Skin epidermis (tissue), 12 donors: ENCODE measurements at regions not wholly inside any gene's neighbourhood (a gene's known extent, or its start where the extent isn't known, plus 50 kb on each side); places are given as distances from the start of the nearest gene placed in this dataset.
A peak's percentile ranks its signal among the peaks of the same experiment; 100 is the strongest.

Experiments
- H3K27ac ChIP-seq, 21 experiments: fragments of 200-600 bp; sonication (generic) in 11 of 21; one replicate each; pipeline ENCODE4 v1.5.0; 2020; ENCODE audit warnings: mild to moderate bottlenecking in 3 of 21, inconsistent platforms in 2 of 21, moderate library complexity in 2 of 21
- H3K4me3 ChIP-seq, 7 experiments: fragments of 200-600 bp; sonication (generic) in 2 of 7; one replicate each; pipeline ENCODE4 v1.5.0; 2020; ENCODE audit warnings: inconsistent platforms in 2 of 7, mild to moderate bottlenecking in 2 of 7, moderate library complexity in 1 of 7

DNA sequence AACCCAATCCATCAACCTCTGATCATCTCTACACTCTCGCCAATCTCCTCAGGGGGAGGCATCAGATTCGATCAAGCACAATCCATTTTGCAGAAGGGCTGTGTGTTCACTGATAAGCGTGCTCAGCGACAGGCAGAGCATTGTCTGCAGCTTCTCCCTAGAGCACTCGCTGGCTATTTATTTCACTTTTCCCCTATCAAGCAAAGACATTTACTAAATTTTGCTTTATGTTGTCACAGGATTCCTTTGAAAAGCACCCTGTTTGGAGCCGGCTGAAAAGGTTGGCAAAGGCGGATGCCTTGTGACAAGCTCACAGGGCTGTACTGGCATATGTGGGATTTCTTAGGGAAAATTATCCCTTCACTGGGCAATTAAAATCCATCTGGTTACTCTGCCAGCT lies 1381.5 kb upstream of the TENM4 start:
- H3K4me3 ChIP-seq = no peak overlapping the region
- H3K27ac ChIP-seq = no peak overlapping the region

- Histone ChIP-seq H3K27ac (no peak overlapping the region), H3K4me3 (no peak overlapping the region)
Observed at GRCh38 chr11:80819271-80819670, 1378.4 kb upstream of the TENM4 start.

- Histone ChIP-seq H3K4me3 (no peak overlapping the region), H3K27ac (peak overlapping the region in 1 of 21 experiments; percentile 3)
Observed at GRCh38 chr11:80816966-80817365, 1376.1 kb upstream of the TENM4 start.

DNA sequence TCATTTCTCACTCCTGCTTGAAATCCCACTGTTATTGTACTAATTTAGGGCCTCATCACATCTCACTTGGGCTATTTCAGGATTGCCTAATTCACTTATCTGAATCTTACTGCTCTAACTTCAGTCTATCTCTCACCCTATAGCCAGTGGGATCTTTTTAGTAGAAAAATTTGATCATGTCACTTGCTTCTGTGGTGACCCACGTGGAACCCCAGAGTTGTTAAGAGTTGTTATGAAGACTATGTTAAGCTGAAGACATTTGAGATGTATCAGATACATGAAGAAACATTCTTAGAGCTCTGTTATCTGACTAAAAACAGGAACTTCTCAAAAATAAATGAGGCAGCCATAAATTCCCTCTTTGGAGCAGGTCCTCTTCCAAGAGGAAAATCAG lies 1375.6 kb upstream of the TENM4 start:
- peak overlapping the region in 1 of 21 experiments; percentile 3 for H3K27ac ChIP-seq
- H3K4me3 ChIP-seq = no peak overlapping the region

- H3K27ac ChIP-seq = peak overlapping the region in 1 of 21 experiments; percentile 3
- H3K4me3 ChIP-seq = no peak overlapping the region
Observed at GRCh38 chr11:80815752-80816453, 1375.1 kb upstream of the TENM4 start.

GRCh38 chr11:80814813-80815212 lies 1374.0 kb upstream of the TENM4 start:
- Histone ChIP-seq H3K27ac (no peak overlapping the region), H3K4me3 (no peak overlapping the region)

- H3K4me3 ChIP-seq = no peak overlapping the region
- no peak overlapping the region for H3K27ac ChIP-seq
Observed at GRCh38 chr11:80810695-80811094, 1369.9 kb upstream of the TENM4 start.

- Histone ChIP-seq H3K27ac (no peak overlapping the region), H3K4me3 (no peak overlapping the region)
Observed at GRCh38 chr11:80798174-80798573, 1357.3 kb upstream of the TENM4 start.

- Histone ChIP-seq H3K27ac (no peak overlapping the region), H3K4me3 (no peak overlapping the region)
Observed at GRCh38 chr11:80783561-80783960, 1342.7 kb upstream of the TENM4 start.

DNA sequence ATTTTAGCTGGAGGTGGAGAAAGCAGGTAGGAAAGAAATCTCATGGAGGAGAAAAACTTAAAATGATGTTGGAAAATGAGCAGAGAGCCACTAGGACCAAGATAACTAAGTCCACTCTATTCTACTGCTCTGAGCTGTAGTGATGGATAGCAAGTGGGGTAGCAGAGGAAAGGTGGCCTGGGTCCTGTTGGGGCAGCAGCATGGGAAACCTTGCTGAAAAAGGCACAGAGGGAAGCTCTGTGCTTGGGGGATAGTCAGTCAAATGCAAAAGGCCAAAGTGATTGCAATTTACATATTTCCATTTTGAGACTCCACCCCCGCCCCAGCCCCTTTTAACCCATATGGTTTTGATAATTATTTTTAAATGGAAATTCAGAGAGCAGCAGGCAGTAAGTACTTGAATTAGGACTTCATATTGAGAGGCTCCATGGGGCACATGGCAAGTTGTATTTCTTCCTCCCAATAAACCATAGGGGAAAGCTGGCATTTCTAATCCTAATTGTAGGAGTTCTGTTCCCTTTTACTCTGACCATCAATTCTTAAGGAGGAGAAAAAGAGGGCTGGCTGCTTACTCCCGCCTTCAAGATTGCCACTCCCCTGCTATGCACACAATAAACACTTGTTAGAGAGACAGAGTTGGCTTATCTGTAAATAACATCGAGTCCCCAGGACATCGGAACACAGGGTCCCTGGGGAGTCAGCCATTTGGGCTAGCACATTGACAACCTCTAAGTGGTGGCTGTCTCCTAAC lies 1341.5 kb upstream of the TENM4 start:
- no peak overlapping the region for H3K4me3 ChIP-seq

DNA sequence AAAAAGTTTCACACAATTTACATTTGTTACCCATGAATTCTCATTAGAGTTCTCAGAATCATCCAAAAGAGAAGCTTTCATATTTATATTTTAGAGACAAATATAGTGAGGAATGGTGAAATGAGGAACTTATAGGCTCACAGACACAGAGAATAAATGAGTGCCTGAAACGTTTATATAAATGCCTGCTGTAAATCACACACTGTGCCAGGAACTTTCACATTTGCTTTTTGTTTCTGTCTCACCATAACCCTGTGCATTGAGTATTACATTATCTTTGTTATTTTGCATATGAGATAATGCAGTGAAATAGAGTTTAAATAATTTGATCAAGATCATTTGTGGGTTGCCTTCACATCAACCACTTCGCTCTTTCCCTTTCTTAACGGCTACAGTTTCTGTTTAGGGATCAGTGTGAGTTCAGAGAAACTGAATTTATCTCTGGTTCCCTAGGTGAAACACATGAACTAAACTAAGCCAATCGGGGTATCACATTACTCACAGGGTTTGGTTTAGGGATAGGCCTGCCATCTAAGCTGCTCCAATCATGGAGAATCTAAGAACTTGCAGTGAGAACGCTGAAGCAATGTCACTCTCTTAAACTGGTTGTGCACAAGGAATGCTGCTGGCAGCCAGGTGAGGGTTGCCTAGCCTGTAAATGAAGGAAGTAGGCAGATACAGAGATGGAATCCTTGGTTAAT lies 1339.2 kb upstream of the TENM4 start:
- Histone ChIP-seq H3K4me3 (no peak overlapping the region), H3K27ac (no peak overlapping the region)

More for the DNA sequence above, 1341.5 kb upstream of the TENM4 start:
- H3K27ac ChIP-seq = no peak overlapping the region

GRCh38 chr11:80778941-80779340 lies 1338.1 kb upstream of the TENM4 start:
- no peak overlapping the region for H3K27ac ChIP-seq
- H3K4me3 ChIP-seq = no peak overlapping the region

GRCh38 chr11:80778432-80778831 lies 1337.6 kb upstream of the TENM4 start:
- Histone ChIP-seq H3K27ac (no peak overlapping the region), H3K4me3 (no peak overlapping the region)

- Histone ChIP-seq H3K27ac (no peak overlapping the region), H3K4me3 (no peak overlapping the region)
Observed at GRCh38 chr11:80773919-80774318, 1333.1 kb upstream of the TENM4 start.

DNA sequence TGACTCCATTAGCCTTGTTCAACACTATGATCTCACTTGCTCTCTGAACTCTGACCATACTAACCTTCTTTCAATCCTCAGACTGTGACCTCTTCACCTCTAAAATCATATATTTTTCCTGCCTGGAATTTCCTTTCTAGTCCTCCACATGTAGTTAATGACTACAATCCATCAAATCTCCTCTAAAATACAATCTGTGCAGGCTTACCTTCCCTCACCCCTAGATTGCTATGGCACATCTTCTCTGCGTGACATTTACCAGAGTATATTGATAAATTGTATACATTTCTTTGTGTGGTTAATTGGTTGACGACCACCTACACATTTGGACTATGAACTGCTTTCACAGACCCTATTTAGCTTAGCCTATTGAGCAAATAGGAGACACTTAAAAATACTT lies 1330.2 kb upstream of the TENM4 start:
- Histone ChIP-seq H3K27ac (no peak overlapping the region), H3K4me3 (no peak overlapping the region)

DNA sequence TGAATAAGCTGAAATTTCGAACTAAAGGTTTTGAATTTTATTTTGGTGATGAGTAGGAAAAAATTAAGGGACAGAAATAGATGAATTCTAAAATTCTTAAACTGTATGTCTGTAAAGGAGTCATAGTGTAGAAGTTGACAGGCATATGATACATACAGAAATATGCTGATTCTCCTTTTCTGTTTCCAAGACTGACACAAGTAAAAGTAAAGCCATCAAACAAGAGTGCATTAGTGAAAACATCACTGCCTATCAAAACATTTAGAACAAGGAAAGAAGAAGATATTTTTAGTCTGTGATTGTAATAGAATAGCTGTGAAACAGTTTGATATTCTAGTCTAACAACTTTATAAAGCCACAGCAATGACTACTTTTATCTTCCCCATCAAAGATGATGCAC lies 1318.0 kb upstream of the TENM4 start:
- no peak overlapping the region for H3K27ac ChIP-seq
- H3K4me3 ChIP-seq = no peak overlapping the region

DNA sequence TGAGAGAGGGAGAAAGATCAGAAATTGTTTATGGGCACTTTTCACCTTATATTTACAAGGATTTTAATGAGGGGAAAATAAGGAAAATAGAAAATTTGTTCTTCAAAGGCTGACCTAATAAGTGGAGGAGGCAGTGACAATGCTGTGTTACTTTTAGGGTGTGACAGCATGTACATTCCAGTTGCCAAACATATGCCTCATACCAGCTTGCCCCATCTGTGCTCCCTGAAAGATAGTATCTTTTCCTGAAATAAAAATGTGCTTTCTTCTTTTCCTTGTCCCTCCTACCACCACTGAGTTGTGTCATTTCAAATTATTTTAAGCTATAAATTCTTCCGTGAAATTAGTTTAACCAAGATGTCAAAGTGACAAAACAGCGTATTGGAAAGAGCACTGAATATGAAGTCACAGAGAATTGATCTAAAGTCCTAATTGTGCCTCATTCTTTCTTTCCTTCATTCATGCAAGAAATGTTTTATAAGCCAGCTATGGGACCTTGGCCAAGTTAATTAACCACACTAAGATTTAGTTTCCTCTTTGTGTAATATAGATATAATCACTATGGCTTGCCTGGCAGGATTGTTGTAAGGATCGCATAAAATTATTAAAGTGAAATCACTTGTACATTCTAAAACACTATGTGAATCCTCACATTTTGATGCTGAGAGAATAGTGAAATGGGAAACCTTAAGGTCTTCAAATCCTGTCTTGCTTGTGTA lies 1307.5 kb upstream of the TENM4 start:
- Histone ChIP-seq H3K4me3 (no peak overlapping the region), H3K27ac (no peak overlapping the region)

- Histone ChIP-seq H3K27ac (no peak overlapping the region), H3K4me3 (no peak overlapping the region)
Observed at GRCh38 chr11:80746300-80746699, 1305.5 kb upstream of the TENM4 start.

DNA sequence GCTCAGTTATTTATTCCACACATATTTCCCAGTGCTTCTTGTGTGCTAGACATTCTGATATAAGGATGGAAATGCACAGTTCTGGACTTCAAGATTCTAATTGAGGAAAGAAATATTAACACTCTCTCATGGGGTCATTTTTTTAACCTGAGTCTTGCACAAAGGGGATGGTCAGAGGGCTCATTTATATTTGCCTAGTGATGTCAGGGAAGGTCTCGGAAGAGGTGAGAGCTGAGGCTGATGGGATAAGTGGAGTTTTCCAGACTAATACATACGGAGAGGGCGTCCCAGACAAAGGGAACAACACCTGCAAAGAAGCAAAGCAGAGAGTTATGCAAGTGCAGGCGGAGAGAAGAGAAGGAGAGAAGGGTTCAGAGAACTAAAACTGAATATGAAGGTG lies 1304.6 kb upstream of the TENM4 start:
- no peak overlapping the region for H3K4me3 ChIP-seq
- no peak overlapping the region for H3K27ac ChIP-seq

GRCh38 chr11:80733790-80734189 lies 1293.0 kb upstream of the TENM4 start:
- Histone ChIP-seq H3K4me3 (no peak overlapping the region), H3K27ac (no peak overlapping the region)
